AG04449 (cell line): ENCODE measurements at regions not wholly inside any gene's neighbourhood (a gene's known extent, or its start where the extent isn't known, plus 50 kb on each side); places are given as distances from the start of the nearest gene placed in this dataset.
"Not testable (repeated sequence)": the region's sequence is repeated elsewhere in the genome, so short reads cannot be mapped to it uniquely, and the experiment has no call there.

Experiments
- CTCF ChIA-PET: fragments of 350-600 bp; formaldehyde crosslinking; extraction: SDS; loops from one replicate; lab custom pipeline; 2021; ENCODE audit warnings: antibody characterized with exemption; lab: Yijun Ruan, JAX
- POLR2A ChIA-PET: fragments of 400-600, 350-600 bp; formaldehyde crosslinking; extraction: SDS; loops from one replicate; lab custom pipeline; 2020; ENCODE audit warnings: antibody characterized with exemption, inconsistent platforms; lab: Yijun Ruan, JAX
- DNase-seq: peaks from one replicate; pipeline ENCODE4 v3.0.0-alpha.2; 2010; ENCODE audit warnings: low read depth, low spot score
- H3K4me3 ChIP-seq: 2 replicates; pipeline ENCODE4 v1.5.1; 2011; ENCODE audit warnings: low read depth, mild to moderate bottlenecking, control low read depth, low read length
- TF ChIP-seq, protein P1 (sequence below): IDR thresholded peaks from one replicate; pipeline ENCODE4 v1.5.1; 2011; ENCODE audit warnings: mild to moderate bottlenecking, moderate library complexity, low read length, control low read depth, inconsistent platforms; ENCODE audit not compliant: insufficient read depth; ENCODE audit errors: missing control alignments

DNA sequence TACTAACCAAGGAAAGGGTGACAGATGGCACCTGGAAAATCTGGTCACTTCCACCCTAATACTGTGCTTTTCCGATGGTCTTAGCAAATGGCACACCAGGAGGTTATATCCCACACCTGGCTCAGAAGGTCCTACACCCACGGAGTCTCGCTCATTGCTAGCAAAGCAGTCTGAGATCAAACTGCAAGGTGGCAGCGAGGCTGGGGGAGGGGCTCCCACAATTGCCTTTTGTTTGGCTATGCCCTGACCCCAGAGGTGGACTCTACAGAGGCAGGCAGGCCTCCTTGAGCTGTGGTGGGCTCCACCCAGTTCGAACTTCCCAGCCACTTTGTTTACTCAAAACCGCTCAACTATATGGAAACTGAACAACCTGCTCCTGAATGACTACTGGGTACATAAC is 50.3 kb upstream of the UGT2B15 start:
- H3K4me3 ChIP-seq, CTCF ChIA-PET, POLR2A ChIA-PET, DNase-seq: not testable (repeated sequence)

DNA sequence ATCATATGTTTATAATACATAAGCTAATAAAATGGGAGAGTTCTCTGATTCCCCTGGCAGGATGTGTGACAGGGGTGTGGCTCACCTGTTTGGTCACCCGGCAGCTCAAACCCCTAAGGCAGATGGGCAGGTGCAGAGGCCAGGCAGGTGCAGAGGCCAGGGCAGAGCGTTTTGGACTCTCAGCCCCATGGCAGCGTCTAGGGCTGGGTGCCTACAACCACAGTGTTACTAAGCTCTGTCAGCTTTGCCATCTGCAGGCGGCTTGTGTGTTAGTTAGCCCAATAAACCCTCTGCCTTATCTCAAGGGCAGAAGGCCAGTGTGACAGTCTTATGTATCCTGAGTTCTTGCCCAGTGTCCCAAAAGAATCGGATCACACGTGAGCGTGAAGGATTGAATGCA is 54.0 kb upstream of the UGT2B15 start:
- no peak for DNase-seq
- POLR2A ChIA-PET = no interaction called here
- TF ChIP-seq, protein P1, sequence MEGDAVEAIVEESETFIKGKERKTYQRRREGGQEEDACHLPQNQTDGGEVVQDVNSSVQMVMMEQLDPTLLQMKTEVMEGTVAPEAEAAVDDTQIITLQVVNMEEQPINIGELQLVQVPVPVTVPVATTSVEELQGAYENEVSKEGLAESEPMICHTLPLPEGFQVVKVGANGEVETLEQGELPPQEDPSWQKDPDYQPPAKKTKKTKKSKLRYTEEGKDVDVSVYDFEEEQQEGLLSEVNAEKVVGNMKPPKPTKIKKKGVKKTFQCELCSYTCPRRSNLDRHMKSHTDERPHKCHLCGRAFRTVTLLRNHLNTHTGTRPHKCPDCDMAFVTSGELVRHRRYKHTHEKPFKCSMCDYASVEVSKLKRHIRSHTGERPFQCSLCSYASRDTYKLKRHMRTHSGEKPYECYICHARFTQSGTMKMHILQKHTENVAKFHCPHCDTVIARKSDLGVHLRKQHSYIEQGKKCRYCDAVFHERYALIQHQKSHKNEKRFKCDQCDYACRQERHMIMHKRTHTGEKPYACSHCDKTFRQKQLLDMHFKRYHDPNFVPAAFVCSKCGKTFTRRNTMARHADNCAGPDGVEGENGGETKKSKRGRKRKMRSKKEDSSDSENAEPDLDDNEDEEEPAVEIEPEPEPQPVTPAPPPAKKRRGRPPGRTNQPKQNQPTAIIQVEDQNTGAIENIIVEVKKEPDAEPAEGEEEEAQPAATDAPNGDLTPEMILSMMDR = no peak
- CTCF ChIA-PET = no interaction called here
- H3K4me3 ChIP-seq = no peak overlapping the region

DNA sequence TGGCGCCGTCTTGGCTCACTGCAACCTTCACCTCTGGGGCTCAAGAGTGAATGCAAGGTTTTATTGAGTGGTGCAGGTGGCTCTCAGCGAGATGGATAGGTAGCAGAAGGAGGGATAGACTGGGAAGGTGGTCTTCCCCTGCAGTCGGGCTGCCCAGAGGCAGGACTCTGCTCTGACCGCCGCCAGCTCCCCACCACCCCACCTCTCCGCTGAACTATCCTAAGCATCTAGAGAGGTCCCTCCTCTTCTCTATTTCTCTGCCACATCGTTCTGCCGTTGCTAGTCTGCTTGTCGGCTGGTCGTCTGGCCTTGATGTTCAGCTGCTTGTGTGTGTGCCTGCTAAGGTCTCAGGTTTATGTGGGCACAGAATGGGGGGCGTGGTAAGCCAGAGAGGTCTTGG is 54.5 kb upstream of the UGT2B15 start:
- DNase-seq = no peak
- POLR2A ChIA-PET = no interaction called here
- TF ChIP-seq, protein P1 = no peak

DNA sequence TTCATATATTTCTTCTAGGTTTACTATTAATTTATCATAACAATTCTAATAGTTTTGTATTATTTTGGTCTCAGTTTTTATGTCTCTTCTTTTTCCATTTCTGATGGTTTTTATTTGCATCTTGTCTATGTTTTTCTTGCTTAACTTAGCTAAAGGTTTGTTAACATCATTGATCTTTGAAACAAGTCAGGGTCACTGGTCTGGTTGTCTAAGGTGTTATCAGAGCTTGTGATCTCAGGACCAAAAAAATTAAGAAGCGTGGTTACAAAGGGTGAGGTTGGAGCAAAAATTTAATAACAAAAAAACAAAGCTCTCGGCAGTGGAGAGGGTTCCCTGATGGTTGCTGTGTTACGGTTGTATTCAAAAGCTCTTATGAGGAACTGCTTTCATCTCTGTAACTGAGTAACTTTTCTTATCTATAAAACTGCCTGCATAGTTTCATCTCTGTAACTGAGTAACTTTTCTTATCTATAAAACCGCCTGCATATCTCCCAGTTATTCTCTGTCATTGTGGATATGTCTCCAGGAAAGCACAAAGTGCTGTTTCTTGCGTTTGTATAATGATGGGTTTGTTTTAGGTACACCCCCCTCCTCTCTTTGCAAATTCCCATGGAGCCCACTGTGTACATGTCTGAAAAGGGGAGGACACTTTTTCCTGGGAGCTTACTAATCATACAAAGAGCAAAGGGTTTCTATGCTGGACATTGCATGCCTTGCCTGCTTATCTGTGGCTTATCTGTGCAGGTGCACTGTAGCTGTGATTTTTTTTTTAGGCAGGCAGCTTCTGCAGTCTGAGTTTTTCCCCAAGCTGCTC is 62.4 kb upstream of the UGT2B15 start:
- ChIA-PET CTCF (no interaction called here), POLR2A (no interaction called here)
- no peak overlapping the region for H3K4me3 ChIP-seq
- no peak for DNase-seq
- TF ChIP-seq, protein P1 = no peak

More for the DNA sequence above, 54.5 kb upstream of the UGT2B15 start:
- CTCF ChIA-PET = no interaction called here
- no peak overlapping the region for H3K4me3 ChIP-seq

DNA sequence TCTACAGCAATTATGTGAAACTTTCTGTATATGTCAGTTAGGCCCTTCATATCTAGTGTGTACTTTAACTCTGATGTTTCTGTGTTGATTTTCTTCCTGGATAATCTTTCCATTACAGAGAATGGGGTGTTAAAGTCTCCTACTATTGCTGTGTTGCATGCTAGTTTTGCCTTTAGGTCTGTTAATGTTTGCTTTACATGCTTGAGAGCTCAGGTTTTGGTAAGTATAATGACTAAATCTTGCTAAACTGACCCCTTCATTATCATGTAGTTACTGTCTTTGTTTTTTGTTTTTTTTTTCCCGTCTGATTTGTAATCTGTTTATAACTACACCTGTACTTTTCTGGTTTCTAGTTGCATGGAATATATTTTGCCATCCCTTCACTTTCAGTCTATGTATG is 63.6 kb upstream of the UGT2B15 start:
- POLR2A ChIA-PET = no interaction called here
- no peak for DNase-seq
- TF ChIP-seq, protein P1 = no peak
- no peak overlapping the region for H3K4me3 ChIP-seq
- CTCF ChIA-PET = no interaction called here

DNA sequence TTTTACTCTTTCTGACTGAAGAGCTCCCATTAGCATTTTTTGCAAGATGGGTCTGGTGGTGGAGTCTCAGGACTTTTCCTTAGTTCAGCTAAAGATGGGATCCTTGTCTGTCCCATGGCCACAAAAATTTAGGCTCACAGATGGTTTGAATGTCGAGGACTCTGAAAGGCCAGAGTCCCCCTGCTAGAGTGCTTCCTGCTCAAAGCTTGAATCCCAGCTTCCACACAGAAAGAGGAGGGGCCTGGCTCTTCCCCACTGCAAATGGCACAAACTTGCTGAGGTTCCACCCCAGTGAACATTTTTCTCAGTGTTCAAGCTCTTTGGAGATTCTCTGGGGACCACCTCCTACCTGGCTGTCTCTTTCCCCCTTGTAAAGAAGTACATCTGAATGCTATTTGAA is 64.7 kb upstream of the UGT2B15 start:
- no peak for DNase-seq
- POLR2A ChIA-PET = no interaction called here
- TF ChIP-seq, protein P1 = no peak
- H3K4me3 ChIP-seq = no peak overlapping the region
- CTCF ChIA-PET = no interaction called here

DNA sequence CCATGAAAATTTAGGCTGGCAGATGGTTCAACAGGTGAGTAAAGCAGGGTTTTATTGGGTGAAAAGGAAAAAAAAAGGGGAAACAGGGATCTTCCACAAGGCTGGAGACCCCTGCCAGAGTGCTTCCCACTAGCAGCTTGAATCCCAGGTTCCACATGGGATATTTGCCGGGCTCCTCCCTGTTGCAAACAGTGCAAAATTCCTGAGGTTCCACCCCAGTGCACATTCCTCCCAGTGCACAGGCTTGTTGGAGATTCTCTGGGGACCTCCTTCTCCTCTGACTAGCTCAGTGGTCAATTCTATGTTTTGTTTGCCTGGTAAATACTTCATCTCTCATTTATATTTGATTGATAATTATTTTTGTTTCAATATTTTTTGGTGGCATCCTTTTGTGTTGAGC is 66.4 kb upstream of the UGT2B15 start:
- no peak overlapping the region for H3K4me3 ChIP-seq
- ChIA-PET POLR2A (no interaction called here), CTCF (no interaction called here)
- TF ChIP-seq, protein P1 = no peak
- DNase-seq = no peak
